NCI-H187 (cell line): ENCODE measurements at regions not wholly inside any gene's neighbourhood (a gene's known extent, or its start where the extent isn't known, plus 50 kb on each side); places are given as distances from the start of the nearest gene placed in this dataset.

ENCODE experiments used
- DNase-seq, 2 experiments: peaks; one replicate each; lab custom pipeline; 2025; lab: John Stamatoyannopoulos, UW

- DNase-seq = no peak
Observed at GRCh38 chr1:229183588-229183987, 87.3 kb upstream of the RAB4A start.

GRCh38 chr1:229184066-229184465 is 86.8 kb upstream of the RAB4A start:
- no peak for DNase-seq

- no peak for DNase-seq
Observed at GRCh38 chr1:229185963-229186362, 84.9 kb upstream of the RAB4A start.

- DNase-seq = no peak
Observed at GRCh38 chr1:229186373-229187056, 84.4 kb upstream of the RAB4A start.

- no peak for DNase-seq
Observed at GRCh38 chr1:229190057-229190575, 80.8 kb upstream of the RAB4A start.

GRCh38 chr1:229191066-229191674 is 79.7 kb upstream of the RAB4A start:
- DNase-seq = no peak

- no peak for DNase-seq
Observed at GRCh38 chr1:229192031-229192430, 78.9 kb upstream of the RAB4A start.

- peak; percentile 56 to 66 for DNase-seq
Observed at GRCh38 chr1:229192853-229193252, 78.1 kb upstream of the RAB4A start.

- no peak for DNase-seq
Observed at GRCh38 chr1:229194096-229194495, 76.8 kb upstream of the RAB4A start.

GRCh38 chr1:229195246-229195645 is 75.7 kb upstream of the RAB4A start:
- no peak for DNase-seq

GRCh38 chr1:229196404-229197264 is 74.3 kb upstream of the RAB4A start:
- no peak for DNase-seq

- no peak for DNase-seq
Observed at GRCh38 chr1:229197265-229197585, 73.7 kb upstream of the RAB4A start.

GRCh38 chr1:229199261-229200243 is 71.4 kb upstream of the RAB4A start:
- DNase-seq = no peak

GRCh38 chr1:229203030-229203751 is 67.7 kb upstream of the RAB4A start:
- peak; percentile 23 to 43 for DNase-seq

GRCh38 chr1:229203991-229204632 is 66.8 kb upstream of the RAB4A start:
- DNase-seq = no peak

- DNase-seq = peak; percentile 30 to 63
Observed at GRCh38 chr1:229204921-229205777, 65.8 kb upstream of the RAB4A start.

- DNase-seq = peak; percentile 55 to 63
Observed at GRCh38 chr1:229205854-229206253, 65.1 kb upstream of the RAB4A start.

- no peak for DNase-seq
Observed at GRCh38 chr1:229207916-229208315, 63.0 kb upstream of the RAB4A start.

- no peak for DNase-seq
Observed at GRCh38 chr1:229208481-229208880, 62.4 kb upstream of the RAB4A start.
